ENCODE measurements at regions not wholly inside any gene's neighbourhood (a gene's known extent, or its start where the extent isn't known, plus 50 kb on each side); places are given as distances from the start of the nearest gene placed in this dataset.

- no peaks in the 10 kb centered on the region for H3F3A ChIP-seq (ENCODE audit: low read depth)
Measured at GRCh38 chr18:24685254-24685959, 225.0 kb downstream of the HRH4 start.

GRCh38 chr18:24695168-24695567, 234.7 kb downstream of the HRH4 start:
- H3K4me2 ChIP-seq (ENCODE audit: low read depth, low read length, poor library complexity, severe bottlenecking): no peak overlapping the region

More at GRCh38 chr18:24685254-24685959, 225.0 kb downstream of the HRH4 start:
- no peak for TF ChIP-seq CTCF (conservative IDR thresholded peaks at IDR 0.05; ENCODE audit: low read length)
- TF ChIP-seq EZH2phosphoT487 (IDR thresholded peaks at IDR 0.05; ENCODE audit: borderline replicate concordance): no peak
- Histone ChIP-seq H3K27me3 (ENCODE audit: insufficient read depth, low read length, poor library complexity, severe bottlenecking) (no peaks in the 10 kb centered on the region), H3K36me3 (ENCODE audit: insufficient read depth, low read length) (no peaks in the 10 kb centered on the region), H3K4me3 (ENCODE audit: low read length, poor library complexity, severe bottlenecking) (no peak overlapping the region), H2AFZ (ENCODE audit: low read length) (no peak overlapping the region), H3K4me1 (ENCODE audit: insufficient read depth, low read length, poor library complexity, severe bottlenecking) (no peaks in the 10 kb centered on the region), H3K9me2 (replicated peaks; ENCODE audit: low read depth, low read length) (no peaks in the 10 kb centered on the region), H3K4me2 (ENCODE audit: low read depth, low read length, poor library complexity, severe bottlenecking) (no peak overlapping the region), H4K20me1 (ENCODE audit: insufficient read depth, low read length, poor library complexity, severe bottlenecking) (no peaks in the 10 kb centered on the region), H3K9me3 (ENCODE audit: insufficient read depth, low read depth, low read length) (no peaks in the 10 kb centered on the region), H3K9ac (ENCODE audit: low read depth, low read length, poor library complexity, severe bottlenecking) (no peak overlapping the region), H3K79me2 (ENCODE audit: insufficient read depth, low read length) (no peaks in the 10 kb centered on the region)

GRCh38 chr18:24702001-24702515, 241.6 kb downstream of the HRH4 start:
- Histone ChIP-seq H3K36me3 (ENCODE audit: insufficient read depth, low read length) (no peaks in the 10 kb centered on the region), H4K20me1 (ENCODE audit: insufficient read depth, low read length, poor library complexity, severe bottlenecking) (no peaks in the 10 kb centered on the region), H3K79me2 (ENCODE audit: insufficient read depth, low read length) (no peaks in the 10 kb centered on the region), H3K9me2 (replicated peaks; ENCODE audit: low read depth, low read length) (no peaks in the 10 kb centered on the region; the same call in 1 of the 2 replicates), H3K4me1 (ENCODE audit: insufficient read depth, low read length, poor library complexity, severe bottlenecking) (no peaks in the 10 kb centered on the region), H2AFZ (ENCODE audit: low read length) (no peak overlapping the region), H3F3A (ENCODE audit: low read depth) (no peaks in the 10 kb centered on the region), H3K27me3 (ENCODE audit: insufficient read depth, low read length, poor library complexity, severe bottlenecking) (peaks cover 3% of the 10 kb centered on the region), H3K4me2 (ENCODE audit: low read depth, low read length, poor library complexity, severe bottlenecking) (no peak overlapping the region), H3K9ac (ENCODE audit: low read depth, low read length, poor library complexity, severe bottlenecking) (no peak overlapping the region), H3K9me3 (ENCODE audit: insufficient read depth, low read depth, low read length) (no peaks in the 10 kb centered on the region; the same call in 1 of the 2 replicates), H3K4me3 (ENCODE audit: low read length, poor library complexity, severe bottlenecking) (no peak overlapping the region)
- TF ChIP-seq CTCF (conservative IDR thresholded peaks at IDR 0.05; ENCODE audit: low read length) (no peak), EZH2phosphoT487 (IDR thresholded peaks at IDR 0.05; ENCODE audit: borderline replicate concordance) (no peak)

More at GRCh38 chr18:24695168-24695567, 234.7 kb downstream of the HRH4 start:
- H2AFZ ChIP-seq (ENCODE audit: low read length): no peak overlapping the region
- no peaks in the 10 kb centered on the region for H3K27me3 ChIP-seq (ENCODE audit: insufficient read depth, low read length, poor library complexity, severe bottlenecking)
- H3K9ac ChIP-seq (ENCODE audit: low read depth, low read length, poor library complexity, severe bottlenecking): no peak overlapping the region
- H3K9me3 ChIP-seq (ENCODE audit: insufficient read depth, low read depth, low read length): no peaks in the 10 kb centered on the region
- H3K9me2 ChIP-seq (replicated peaks; ENCODE audit: low read depth, low read length): no peaks in the 10 kb centered on the region; the same call in 1 of the 2 replicates
- no peaks in the 10 kb centered on the region for H4K20me1 ChIP-seq (ENCODE audit: insufficient read depth, low read length, poor library complexity, severe bottlenecking)
- no peaks in the 10 kb centered on the region for H3F3A ChIP-seq (ENCODE audit: low read depth)
- no peak overlapping the region for H3K4me3 ChIP-seq (ENCODE audit: low read length, poor library complexity, severe bottlenecking)
- no peaks in the 10 kb centered on the region for H3K36me3 ChIP-seq (ENCODE audit: insufficient read depth, low read length)
- H3K79me2 ChIP-seq (ENCODE audit: insufficient read depth, low read length): no peaks in the 10 kb centered on the region
- no peaks in the 10 kb centered on the region for H3K4me1 ChIP-seq (ENCODE audit: insufficient read depth, low read length, poor library complexity, severe bottlenecking)
- TF ChIP-seq EZH2phosphoT487 (IDR thresholded peaks at IDR 0.05; ENCODE audit: borderline replicate concordance) (no peak), CTCF (conservative IDR thresholded peaks at IDR 0.05; ENCODE audit: low read length) (no peak)

Data from Loucy (cell line).